ENCODE measurements at regions not wholly inside any gene's neighbourhood (a gene's known extent, or its start where the extent isn't known, plus 50 kb on each side); places are given as distances from the start of the nearest gene placed in this dataset.
"Not testable (repeated sequence)": the region's sequence is repeated elsewhere in the genome, so short reads cannot be mapped to it uniquely, and the experiment has no call there.

GRCh38 chr5:89346573-89346972 lies 463.6 kb upstream of the MEF2C start:
- no peak for DNase-seq (ENCODE audit: low spot score)

- DNase-seq (ENCODE audit: low spot score): no peak
These were observed 460.7 kb upstream of the MEF2C start for GRCh38 chr5:89343666-89344065.

GRCh38 chr5:89342106-89342876 lies 459.3 kb upstream of the MEF2C start:
- DNase-seq (ENCODE audit: low spot score): no peak

- no peak for DNase-seq (ENCODE audit: low spot score)
These were observed 456.0 kb upstream of the MEF2C start for GRCh38 chr5:89338935-89339334.

GRCh38 chr5:89336111-89336510 lies 453.1 kb upstream of the MEF2C start:
- no peak for DNase-seq (ENCODE audit: low spot score)

GRCh38 chr5:89330140-89330539 lies 447.2 kb upstream of the MEF2C start:
- no peak for DNase-seq (ENCODE audit: low spot score)

- no peak for DNase-seq (ENCODE audit: low spot score)
These were observed 444.6 kb upstream of the MEF2C start for GRCh38 chr5:89327608-89328007.

GRCh38 chr5:89324990-89325389 lies 442.0 kb upstream of the MEF2C start:
- DNase-seq (ENCODE audit: low spot score): no peak

GRCh38 chr5:89320421-89321277 lies 437.7 kb upstream of the MEF2C start:
- no peak for DNase-seq (ENCODE audit: low spot score)

GRCh38 chr5:89317838-89318237 lies 434.9 kb upstream of the MEF2C start:
- DNase-seq (ENCODE audit: low spot score): not testable (repeated sequence)

- DNase-seq (ENCODE audit: low spot score): no peak
These were observed 432.5 kb upstream of the MEF2C start for GRCh38 chr5:89315286-89316100.

GRCh38 chr5:89313804-89314588 lies 431.0 kb upstream of the MEF2C start:
- peak; percentile 2 for DNase-seq (ENCODE audit: low spot score)

- DNase-seq (ENCODE audit: low spot score): peak; percentile 0
These were observed 430.1 kb upstream of the MEF2C start for GRCh38 chr5:89313044-89313443.

GRCh38 chr5:89309268-89309667 lies 426.3 kb upstream of the MEF2C start:
- no peak for DNase-seq (ENCODE audit: low spot score)

GRCh38 chr5:89308606-89309040 lies 425.6 kb upstream of the MEF2C start:
- no peak for DNase-seq (ENCODE audit: low spot score)

- DNase-seq (ENCODE audit: low spot score): no peak
These were observed 425.0 kb upstream of the MEF2C start for GRCh38 chr5:89307972-89308371.

GRCh38 chr5:89307141-89307540 lies 424.2 kb upstream of the MEF2C start:
- not testable (repeated sequence) for DNase-seq (ENCODE audit: low spot score)

- no peak for DNase-seq (ENCODE audit: low spot score)
These were observed 420.1 kb upstream of the MEF2C start for GRCh38 chr5:89303033-89303480.

GRCh38 chr5:89302102-89302891 lies 419.3 kb upstream of the MEF2C start:
- no peak for DNase-seq (ENCODE audit: low spot score)

GRCh38 chr5:89301321-89302025 lies 418.5 kb upstream of the MEF2C start:
- no peak for DNase-seq (ENCODE audit: low spot score)

All from COLO829 (cell line).